ENCODE measurements at regions not wholly inside any gene's neighbourhood (a gene's known extent, or its start where the extent isn't known, plus 50 kb on each side); places are given as distances from the start of the nearest gene placed in this dataset.
"Not testable (repeated sequence)": the region's sequence is repeated elsewhere in the genome, so short reads cannot be mapped to it uniquely, and the experiment has no call there.

DNA sequence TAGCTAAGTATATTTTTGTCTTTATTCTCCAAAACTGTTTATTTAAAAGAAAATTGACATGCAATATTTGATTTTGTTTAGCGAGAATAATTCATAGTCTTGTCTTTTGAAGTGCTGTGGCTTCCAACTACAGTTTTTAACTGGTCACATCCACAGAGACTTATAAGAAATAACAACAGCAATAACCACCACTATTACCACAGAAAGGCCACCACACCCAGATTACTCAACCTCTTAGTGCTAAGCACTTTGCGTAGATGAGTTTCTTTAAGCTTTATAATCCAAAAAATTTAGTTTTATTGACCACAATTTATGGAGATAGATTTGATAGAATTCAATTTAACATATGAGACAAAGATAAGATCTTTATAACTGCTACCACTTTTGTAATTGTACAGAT is 468.4 kb upstream of the UBE2E2 start:
- TF ChIP-seq, protein P1, sequence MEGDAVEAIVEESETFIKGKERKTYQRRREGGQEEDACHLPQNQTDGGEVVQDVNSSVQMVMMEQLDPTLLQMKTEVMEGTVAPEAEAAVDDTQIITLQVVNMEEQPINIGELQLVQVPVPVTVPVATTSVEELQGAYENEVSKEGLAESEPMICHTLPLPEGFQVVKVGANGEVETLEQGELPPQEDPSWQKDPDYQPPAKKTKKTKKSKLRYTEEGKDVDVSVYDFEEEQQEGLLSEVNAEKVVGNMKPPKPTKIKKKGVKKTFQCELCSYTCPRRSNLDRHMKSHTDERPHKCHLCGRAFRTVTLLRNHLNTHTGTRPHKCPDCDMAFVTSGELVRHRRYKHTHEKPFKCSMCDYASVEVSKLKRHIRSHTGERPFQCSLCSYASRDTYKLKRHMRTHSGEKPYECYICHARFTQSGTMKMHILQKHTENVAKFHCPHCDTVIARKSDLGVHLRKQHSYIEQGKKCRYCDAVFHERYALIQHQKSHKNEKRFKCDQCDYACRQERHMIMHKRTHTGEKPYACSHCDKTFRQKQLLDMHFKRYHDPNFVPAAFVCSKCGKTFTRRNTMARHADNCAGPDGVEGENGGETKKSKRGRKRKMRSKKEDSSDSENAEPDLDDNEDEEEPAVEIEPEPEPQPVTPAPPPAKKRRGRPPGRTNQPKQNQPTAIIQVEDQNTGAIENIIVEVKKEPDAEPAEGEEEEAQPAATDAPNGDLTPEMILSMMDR (IDR thresholded peaks at IDR 0.05): no peak
- no peak for TF ChIP-seq EP300 (IDR thresholded peaks at IDR 0.05)
- no peak for TF ChIP-seq POLR2A (IDR thresholded peaks at IDR 0.05)
- no peaks in the 10 kb centered on the region for H3K27me3 ChIP-seq
- H3K27ac ChIP-seq: no peak overlapping the region
- no peaks in the 10 kb centered on the region for H3K4me1 ChIP-seq
- H3K36me3 ChIP-seq: no peaks in the 10 kb centered on the region
- no peak for DNase-seq (ENCODE audit: low spot score in 2 of 2)
- peaks cover 0 to 4% (median 0%) of the 10 kb centered on the region in 4 donors for H3K9me3 ChIP-seq
- H3K4me3 ChIP-seq: no peak overlapping the region
- 68 to 70% methylated on average over 2 of the region's 2 CpGs for WGBS, 2 donors

DNA sequence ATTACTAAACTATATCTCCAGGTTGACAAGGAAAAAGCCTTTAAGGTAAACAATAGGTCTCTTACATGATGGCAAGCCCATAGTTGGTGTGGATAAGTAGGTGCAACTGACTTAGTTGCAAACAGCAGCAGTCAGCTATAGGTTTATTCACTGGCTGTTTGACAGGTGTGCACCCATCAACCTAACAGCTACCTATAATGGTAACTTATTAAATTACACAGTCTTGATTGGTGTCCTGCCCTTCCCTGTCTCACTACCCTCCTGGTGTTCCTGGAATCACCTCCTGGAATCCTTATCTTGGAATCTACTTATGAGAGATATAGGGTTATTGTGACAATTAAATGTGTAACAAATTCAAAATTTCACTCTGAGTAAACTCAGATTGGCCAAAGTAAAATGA is 467.8 kb upstream of the UBE2E2 start:
- H3K4me3 ChIP-seq: no peak overlapping the region

DNA sequence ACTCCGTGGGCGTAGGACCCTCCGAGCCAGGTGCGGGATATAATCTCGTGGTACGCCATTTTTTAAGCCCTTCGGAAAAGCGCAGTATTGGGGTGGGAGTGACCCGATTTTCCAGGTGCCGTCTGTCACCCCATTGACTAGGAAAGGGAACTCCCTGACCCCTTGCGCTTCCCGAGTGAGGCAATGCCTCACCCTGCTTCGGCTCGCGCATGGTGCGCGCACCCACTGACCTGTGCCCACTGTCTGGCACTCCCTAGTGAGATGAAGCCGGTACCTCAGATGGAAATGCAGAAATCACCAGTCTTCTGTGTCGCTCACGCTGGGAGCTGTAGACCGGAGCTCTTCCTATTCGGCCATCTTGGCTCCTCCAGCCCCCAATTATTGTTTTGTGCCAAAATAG is 459.7 kb upstream of the UBE2E2 start:
- H3K4me3 ChIP-seq; H3K4me1 ChIP-seq; DNase-seq (ENCODE audit: low spot score in 2 of 2); H3K27ac ChIP-seq; H3K9me3 ChIP-seq; H3K36me3 ChIP-seq; H3K27me3 ChIP-seq: not testable (repeated sequence)
- WGBS, 2 donors: 92 to 96% methylated on average over 22 of the region's 22 CpGs

More for the DNA sequence above, 467.8 kb upstream of the UBE2E2 start:
- peaks cover 0 to 4% (median 0%) of the 10 kb centered on the region in 4 donors for H3K9me3 ChIP-seq
- no peaks in the 10 kb centered on the region for H3K36me3 ChIP-seq
- DNase-seq (ENCODE audit: low spot score in 2 of 2): no peak
- H3K4me1 ChIP-seq: no peaks in the 10 kb centered on the region
- TF ChIP-seq POLR2A (IDR thresholded peaks at IDR 0.05) (no peak), EP300 (IDR thresholded peaks at IDR 0.05) (no peak)
- TF ChIP-seq, protein P1 (IDR thresholded peaks at IDR 0.05): no peak
- no peaks in the 10 kb centered on the region for H3K27me3 ChIP-seq
- H3K27ac ChIP-seq: no peak overlapping the region

DNA sequence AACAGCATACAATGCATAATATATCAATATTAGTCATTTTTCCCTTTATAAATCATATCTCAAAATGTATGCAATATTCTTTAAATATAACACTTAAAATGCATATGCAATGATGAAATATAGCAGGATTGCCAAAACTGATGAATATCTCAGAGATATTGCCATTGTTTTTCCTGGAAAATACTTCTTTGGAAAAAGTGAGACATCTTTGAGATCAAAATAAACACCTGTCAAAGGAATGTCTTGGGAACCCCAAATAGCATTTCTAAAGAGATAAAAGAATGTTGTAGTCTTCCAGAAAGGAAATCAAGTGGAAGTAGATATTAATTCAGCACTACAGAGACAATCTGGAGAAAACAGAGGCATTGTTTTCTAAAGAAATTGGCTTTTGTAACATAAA is 457.8 kb upstream of the UBE2E2 start:
- Histone ChIP-seq H3K36me3 (no peaks in the 10 kb centered on the region), H3K4me3 (no peak overlapping the region), H3K27ac (no peak overlapping the region), H3K4me1 (no peaks in the 10 kb centered on the region), H3K9me3 (no peaks in the 10 kb centered on the region), H3K27me3 (no peaks in the 10 kb centered on the region)
- no peak for TF ChIP-seq EP300 (IDR thresholded peaks at IDR 0.05)
- TF ChIP-seq POLR2A (IDR thresholded peaks at IDR 0.05): no peak
- TF ChIP-seq, protein P1 (IDR thresholded peaks at IDR 0.05): no peak
- no peak for DNase-seq (ENCODE audit: low spot score in 2 of 2)

DNA sequence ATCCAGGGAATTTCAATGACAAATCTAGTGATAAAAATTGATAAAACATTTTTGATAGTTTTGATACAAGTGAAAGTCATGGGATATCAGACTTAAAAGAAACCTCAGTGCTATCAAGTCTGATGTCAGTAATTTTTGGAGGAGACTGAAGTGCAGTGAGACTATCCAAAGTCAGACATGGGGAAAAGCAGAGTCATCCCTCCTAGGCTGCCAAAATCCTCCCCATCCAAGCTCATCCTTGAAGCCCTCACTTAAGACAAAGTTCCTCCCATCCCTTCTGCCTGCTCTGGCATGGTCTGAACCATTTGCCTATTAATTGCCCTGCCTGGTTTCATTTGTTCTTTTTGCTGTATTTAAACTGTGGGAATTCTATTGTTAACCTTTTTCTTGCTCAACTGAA is 456.9 kb upstream of the UBE2E2 start:
- H3K9me3 ChIP-seq: no peaks in the 10 kb centered on the region
- H3K36me3 ChIP-seq: no peaks in the 10 kb centered on the region
- H3K4me1 ChIP-seq: no peaks in the 10 kb centered on the region
- H3K4me3 ChIP-seq: no peak overlapping the region
- no peak overlapping the region for H3K27ac ChIP-seq
- no peak for DNase-seq (ENCODE audit: low spot score in 2 of 2)
- H3K27me3 ChIP-seq: no peaks in the 10 kb centered on the region
- TF ChIP-seq POLR2A (IDR thresholded peaks at IDR 0.05): no peak
- TF ChIP-seq, protein P1 (IDR thresholded peaks at IDR 0.05): no peak

DNA sequence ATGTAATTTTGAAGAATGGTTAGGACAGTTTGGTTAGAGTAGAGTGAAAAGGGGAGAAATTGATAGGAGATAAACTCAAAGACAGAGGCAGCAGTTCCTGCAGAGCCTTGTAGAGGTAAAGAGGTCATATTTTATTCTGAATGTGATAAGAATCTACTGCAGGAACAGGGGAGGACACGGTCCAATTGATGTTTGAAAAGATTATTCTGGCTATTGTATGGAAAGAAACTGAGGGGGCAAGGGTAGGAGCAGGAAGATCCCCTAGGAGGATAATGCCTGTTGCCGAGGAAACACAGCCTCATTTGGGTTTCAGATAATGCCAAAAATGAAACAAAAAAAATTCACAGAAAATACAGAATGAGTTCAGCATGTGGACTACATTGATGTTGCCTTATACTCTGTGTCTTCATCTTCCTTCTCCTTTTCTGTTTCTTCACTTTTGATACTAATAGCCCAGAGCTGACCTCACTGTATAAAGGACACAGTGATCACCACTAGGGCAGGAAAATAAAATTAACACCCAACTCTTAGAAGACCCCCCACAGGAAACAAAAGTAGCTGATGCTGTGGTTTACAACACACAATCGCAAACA is 454.6 kb upstream of the UBE2E2 start:
- no peaks in the 10 kb centered on the region for H3K36me3 ChIP-seq
- H3K27ac ChIP-seq: no peak overlapping the region
- H3K27me3 ChIP-seq: no peaks in the 10 kb centered on the region
- TF ChIP-seq, protein P1 (IDR thresholded peaks at IDR 0.05): no peak
- no peak for TF ChIP-seq EP300 (IDR thresholded peaks at IDR 0.05)
- TF ChIP-seq POLR2A (IDR thresholded peaks at IDR 0.05): no peak
- DNase-seq (ENCODE audit: low spot score in 2 of 2): no peak
- no peaks in the 10 kb centered on the region for H3K9me3 ChIP-seq
- H3K4me1 ChIP-seq: no peaks in the 10 kb centered on the region
- 37% methylated on average over 3 of the region's 3 CpGs for WGBS, 2 donors
- H3K4me3 ChIP-seq: no peak overlapping the region
